Keratinocyte (primary cell): ENCODE measurements at regions not wholly inside any gene's neighbourhood (a gene's known extent, or its start where the extent isn't known, plus 50 kb on each side); places are given as distances from the start of the nearest gene placed in this dataset.

Source experiments
- DNase-seq: peaks from one replicate; pipeline ENCODE4 v3.0.0-alpha.2; 2011; ENCODE audit warnings: low read depth, missing footprints, low spot score
- FAIRE-seq: peaks from 2 replicates; lab custom pipeline; 2011; peaks lifted over from hg19 to GRCh38; lab: Jason Lieb, UNC
- H2AFZ ChIP-seq: 2 replicates; pipeline ENCODE4 v1.6.0; 2012; ENCODE audit warnings: low read length, control low read depth, inconsistent platforms; ENCODE audit not compliant: control insufficient read depth
- H3K27ac ChIP-seq: 2 replicates; pipeline ENCODE4 v1.5.1; 2011; ENCODE audit warnings: low read length; ENCODE audit not compliant: control insufficient read depth, insufficient read depth
- H3K27me3 ChIP-seq: 3 replicates; pipeline ENCODE4 v1.6.0; 2011; ENCODE audit warnings: low read length; ENCODE audit not compliant: control insufficient read depth, insufficient read depth; ENCODE audit errors: extremely low read depth
- H3K36me3 ChIP-seq, 2 experiments: 2 replicates in 1 of 2; 3 replicates in 1 of 2; pipeline ENCODE4 v1.5.1; 2011; ENCODE audit warnings: low read length in 2 of 2, mild to moderate bottlenecking in 1 of 2; ENCODE audit not compliant: control insufficient read depth in 2 of 2, insufficient read depth in 2 of 2; ENCODE audit errors: extremely low read depth in 1 of 2
- H3K4me1 ChIP-seq: 3 replicates; pipeline ENCODE4 v1.5.1; 2011; ENCODE audit warnings: low read length; ENCODE audit not compliant: control insufficient read depth, insufficient read depth; ENCODE audit errors: extremely low read depth
- H3K4me2 ChIP-seq: 3 replicates; pipeline ENCODE4 v1.6.0; 2011; ENCODE audit warnings: low read depth, low read length; ENCODE audit not compliant: control insufficient read depth, insufficient read depth; ENCODE audit errors: extremely low read depth
- H3K4me3 ChIP-seq, 3 experiments: fragments of 200-600 bp in 1 of 3; sonication (generic) in 1 of 3; 2 replicates in 2 of 3; 3 replicates in 1 of 3; pipeline ENCODE4 v1.5.1; 2011 to 2016; ENCODE audit warnings: low read length in 3 of 3, mild to moderate bottlenecking in 3 of 3, control low read depth in 2 of 3, inconsistent platforms in 1 of 3, low read depth in 1 of 3, mixed read lengths in 1 of 3, mixed run types in 1 of 3, moderate library complexity in 1 of 3; ENCODE audit not compliant: control insufficient read depth in 2 of 3, insufficient read depth in 2 of 3; ENCODE audit errors: extremely low read depth in 1 of 3
- H3K79me2 ChIP-seq: 2 replicates; pipeline ENCODE4 v1.6.0; 2012; ENCODE audit warnings: low read length; ENCODE audit not compliant: control insufficient read depth, insufficient read depth
- H3K9ac ChIP-seq: 3 replicates; pipeline ENCODE4 v1.6.0; 2011; ENCODE audit warnings: low read length; ENCODE audit not compliant: control insufficient read depth, insufficient read depth; ENCODE audit errors: extremely low read depth
- H3K9me1 ChIP-seq: 3 replicates; pipeline ENCODE4 v1.6.0; 2011; ENCODE audit warnings: low read length; ENCODE audit not compliant: control insufficient read depth, insufficient read depth; ENCODE audit errors: extremely low read depth
- H3K9me3 ChIP-seq: 2 replicates; pipeline ENCODE4 v1.5.1; 2012; ENCODE audit warnings: low read depth, low read length; ENCODE audit not compliant: control insufficient read depth
- H4K20me1 ChIP-seq: 3 replicates; pipeline ENCODE4 v1.6.0; 2011; ENCODE audit warnings: low read length; ENCODE audit not compliant: control insufficient read depth, insufficient read depth; ENCODE audit errors: extremely low read depth
- CTCF ChIP-seq, 3 experiments: IDR thresholded peaks in 1 of 3; conservative IDR thresholded peaks in 1 of 3; optimal IDR thresholded peaks in 1 of 3; 2 replicates in 2 of 3; 3 replicates in 1 of 3; pipeline versions ENCODE3 to v1.5.1; 2011; ENCODE audit warnings: low read length in 3 of 3, mild to moderate bottlenecking in 3 of 3, moderate library complexity in 2 of 3, control low read depth in 1 of 3, inconsistent platforms in 1 of 3; ENCODE audit not compliant: insufficient read depth in 2 of 3; ENCODE audit errors: extremely low read depth in 1 of 3
- EZH2 ChIP-seq: IDR thresholded peaks from one replicate; pipeline ENCODE4 v1.6.1; 2012; ENCODE audit warnings: inconsistent platforms, mild to moderate bottlenecking, low read length, moderate library complexity
- dilution Hi-C: fragments of 300-500 bp; cut with MboI; formaldehyde crosslinking; loops from one replicate; pipeline ENCODE4 v1.7.0; 2020; ENCODE audit warnings: low sequenced_read_pairs; ENCODE audit not compliant: extremely low pct_ligation_motif_present

- no peak for DNase-seq
- Histone ChIP-seq H3K4me2 (no peak overlapping the region), H3K79me2 (no peaks in the 10 kb centered on the region), H3K9ac (no peak overlapping the region), H3K4me1 (no peaks in the 10 kb centered on the region), H3K9me3 (no peaks in the 10 kb centered on the region), H3K9me1 (no peaks in the 10 kb centered on the region), H4K20me1 (no peaks in the 10 kb centered on the region), H3K36me3 (no peaks in the 10 kb centered on the region), H3K4me3 (no peak overlapping the region), H2AFZ (no peak overlapping the region), H3K27me3 (no peaks in the 10 kb centered on the region), H3K27ac (no peak overlapping the region)
- dilution Hi-C loops = no loop called here
- TF ChIP-seq EZH2 (no peak), CTCF (optimal IDR thresholded peaks at IDR 0.05 in 1 of 3, IDR thresholded peaks at IDR 0.05 in 1 of 3, conservative IDR thresholded peaks at IDR 0.05 in 1 of 3; ENCODE audit: extremely low read depth in 1 of 3, insufficient read depth in 2 of 3, low read length in 3 of 3) (no peak)
- FAIRE-seq = no peak
Measured at GRCh38 chr12:85644508-85644907, 191.7 kb downstream of the RASSF9 start.

DNA sequence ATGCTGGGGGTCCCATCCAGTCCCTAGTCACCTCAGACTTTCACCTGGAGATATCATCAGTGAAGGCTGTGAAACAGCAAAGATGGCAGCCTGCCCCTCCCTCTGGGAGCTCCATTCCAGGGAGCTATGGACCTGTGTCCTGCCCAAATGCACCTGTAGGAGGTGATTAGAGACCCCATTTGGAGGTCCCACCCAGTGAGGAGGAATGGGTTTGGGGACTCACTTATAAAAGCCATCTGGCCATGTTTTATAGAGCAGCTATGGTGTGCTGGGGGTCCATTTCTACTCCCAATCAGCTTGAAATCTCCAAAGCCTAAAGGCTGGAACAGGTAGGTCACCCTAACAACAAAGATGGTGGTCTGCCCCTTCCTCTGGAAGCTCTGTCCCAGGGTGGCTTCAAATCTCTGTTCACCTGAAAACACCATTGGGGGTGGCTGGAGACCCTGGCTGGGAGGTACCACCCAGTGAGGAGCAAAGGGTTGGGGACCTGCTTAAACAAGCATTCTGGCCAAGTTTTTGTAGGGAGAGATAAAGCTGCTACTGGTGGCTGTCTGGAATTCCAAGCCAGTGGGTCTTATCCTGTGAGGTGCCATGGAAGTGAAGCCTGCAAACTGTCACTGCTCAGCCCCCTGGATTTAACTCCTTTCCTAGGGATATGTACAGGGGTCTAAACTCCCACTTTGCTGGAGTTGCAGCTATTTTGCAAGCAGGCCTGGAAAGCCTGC lies 182.3 kb downstream of the RASSF9 start:
- no peak overlapping the region for H3K4me3 ChIP-seq

More for the DNA sequence above, 182.3 kb downstream of the RASSF9 start:
- Histone ChIP-seq H3K79me2 (no peaks in the 10 kb centered on the region), H3K9ac (no peak overlapping the region), H3K9me3 (no peaks in the 10 kb centered on the region), H3K4me1 (no peaks in the 10 kb centered on the region), H3K27me3 (no peaks in the 10 kb centered on the region), H3K4me2 (no peak overlapping the region), H2AFZ (no peak overlapping the region), H3K27ac (no peak overlapping the region), H3K9me1 (no peaks in the 10 kb centered on the region), H3K36me3 (no peaks in the 10 kb centered on the region), H4K20me1 (no peaks in the 10 kb centered on the region)
- dilution Hi-C loops = no loop called here
- TF ChIP-seq CTCF (optimal IDR thresholded peaks at IDR 0.05 in 1 of 3, IDR thresholded peaks at IDR 0.05 in 1 of 3, conservative IDR thresholded peaks at IDR 0.05 in 1 of 3; ENCODE audit: extremely low read depth in 1 of 3, insufficient read depth in 2 of 3, low read length in 3 of 3) = no peak
- no peak for TF ChIP-seq EZH2
- FAIRE-seq (no peak), DNase-seq (no peak)
